ENCODE measurements at regions not wholly inside any gene's neighbourhood (a gene's known extent, or its start where the extent isn't known, plus 50 kb on each side); places are given as distances from the start of the nearest gene placed in this dataset.

GRCh38 chr5:169496878-169497277 lies 86.7 kb upstream of the SPDL1 start:
- no peak overlapping the region for H2AFZ ChIP-seq (ENCODE audit: low read depth, low read length)
- H3K4me3 ChIP-seq (ENCODE audit: low read depth in 1 of 2, low read length in 2 of 2) = no peak overlapping the region
- no peaks in the 10 kb centered on the region for H4K20me1 ChIP-seq (ENCODE audit: insufficient read depth, low read length)
- ATAC-seq (ENCODE audit: insufficient read depth, low read depth) = no peak
- no peak for DNase-seq
- H3K36me3 ChIP-seq (ENCODE audit: insufficient read depth, low read length) = no peaks in the 10 kb centered on the region
- H3K9me3 ChIP-seq (ENCODE audit: insufficient read depth, low read length, severe bottlenecking) = no peaks in the 10 kb centered on the region
- no peaks in the 10 kb centered on the region for H3K4me1 ChIP-seq (ENCODE audit: insufficient read depth, low read length)
- no peak overlapping the region for H3K4me2 ChIP-seq (ENCODE audit: insufficient read depth, low read length)
- H3K79me2 ChIP-seq (ENCODE audit: insufficient read depth, low read length) = no peaks in the 10 kb centered on the region
- H3K27me3 ChIP-seq (ENCODE audit: insufficient read depth, low read length, poor library complexity) = peaks cover 9% of the 10 kb centered on the region
- no peak overlapping the region for H3K27ac ChIP-seq (ENCODE audit: low read length)
- no peak for TF ChIP-seq EZH2 (IDR thresholded peaks at IDR 0.05; ENCODE audit: borderline replicate concordance, low read depth, low read length, severe bottlenecking)
- no peak for TF ChIP-seq CTCF (IDR thresholded peaks at IDR 0.05; ENCODE audit: borderline replicate concordance, extremely low read depth, low read length, poor library complexity, severe bottlenecking)
- no peak overlapping the region for H3K9ac ChIP-seq (ENCODE audit: low read depth, low read length)

GRCh38 chr5:169494941-169495548 lies 88.5 kb upstream of the SPDL1 start:
- H3K4me3 ChIP-seq (ENCODE audit: low read depth in 1 of 2, low read length in 2 of 2) = no peak overlapping the region
- H3K9me3 ChIP-seq (ENCODE audit: insufficient read depth, low read length, severe bottlenecking) = no peaks in the 10 kb centered on the region
- no peak overlapping the region for H3K9ac ChIP-seq (ENCODE audit: low read depth, low read length)
- no peak overlapping the region for H3K4me2 ChIP-seq (ENCODE audit: insufficient read depth, low read length)
- DNase-seq (no peak), ATAC-seq (ENCODE audit: insufficient read depth, low read depth) (no peak)
- H4K20me1 ChIP-seq (ENCODE audit: insufficient read depth, low read length) = no peaks in the 10 kb centered on the region
- no peaks in the 10 kb centered on the region for H3K36me3 ChIP-seq (ENCODE audit: insufficient read depth, low read length)
- H3K27ac ChIP-seq (ENCODE audit: low read length) = no peak overlapping the region
- no peak overlapping the region for H2AFZ ChIP-seq (ENCODE audit: low read depth, low read length)
- no peaks in the 10 kb centered on the region for H3K79me2 ChIP-seq (ENCODE audit: insufficient read depth, low read length)
- no peaks in the 10 kb centered on the region for H3K4me1 ChIP-seq (ENCODE audit: insufficient read depth, low read length)
- H3K27me3 ChIP-seq (ENCODE audit: insufficient read depth, low read length, poor library complexity) = peaks cover 5% of the 10 kb centered on the region
- TF ChIP-seq EZH2 (IDR thresholded peaks at IDR 0.05; ENCODE audit: borderline replicate concordance, low read depth, low read length, severe bottlenecking) (no peak), CTCF (IDR thresholded peaks at IDR 0.05; ENCODE audit: borderline replicate concordance, extremely low read depth, low read length, poor library complexity, severe bottlenecking) (no peak)

GRCh38 chr5:169494383-169494935 lies 89.1 kb upstream of the SPDL1 start:
- Histone ChIP-seq H3K9me3 (ENCODE audit: insufficient read depth, low read length, severe bottlenecking) (no peaks in the 10 kb centered on the region), H3K27me3 (ENCODE audit: insufficient read depth, low read length, poor library complexity) (peaks cover 5% of the 10 kb centered on the region), H3K4me3 (ENCODE audit: low read depth in 1 of 2, low read length in 2 of 2) (no peak overlapping the region), H3K4me2 (ENCODE audit: insufficient read depth, low read length) (no peak overlapping the region), H3K4me1 (ENCODE audit: insufficient read depth, low read length) (no peaks in the 10 kb centered on the region), H3K36me3 (ENCODE audit: insufficient read depth, low read length) (no peaks in the 10 kb centered on the region), H4K20me1 (ENCODE audit: insufficient read depth, low read length) (no peaks in the 10 kb centered on the region), H3K79me2 (ENCODE audit: insufficient read depth, low read length) (no peaks in the 10 kb centered on the region), H2AFZ (ENCODE audit: low read depth, low read length) (no peak overlapping the region), H3K9ac (ENCODE audit: low read depth, low read length) (no peak overlapping the region), H3K27ac (ENCODE audit: low read length) (no peak overlapping the region)
- DNase-seq (no peak), ATAC-seq (ENCODE audit: insufficient read depth, low read depth) (no peak)
- TF ChIP-seq EZH2 (IDR thresholded peaks at IDR 0.05; ENCODE audit: borderline replicate concordance, low read depth, low read length, severe bottlenecking) (no peak), CTCF (IDR thresholded peaks at IDR 0.05; ENCODE audit: borderline replicate concordance, extremely low read depth, low read length, poor library complexity, severe bottlenecking) (no peak)
